ENCODE measurements at regions not wholly inside any gene's neighbourhood (a gene's known extent, or its start where the extent isn't known, plus 50 kb on each side); places are given as distances from the start of the nearest gene placed in this dataset.

DNA sequence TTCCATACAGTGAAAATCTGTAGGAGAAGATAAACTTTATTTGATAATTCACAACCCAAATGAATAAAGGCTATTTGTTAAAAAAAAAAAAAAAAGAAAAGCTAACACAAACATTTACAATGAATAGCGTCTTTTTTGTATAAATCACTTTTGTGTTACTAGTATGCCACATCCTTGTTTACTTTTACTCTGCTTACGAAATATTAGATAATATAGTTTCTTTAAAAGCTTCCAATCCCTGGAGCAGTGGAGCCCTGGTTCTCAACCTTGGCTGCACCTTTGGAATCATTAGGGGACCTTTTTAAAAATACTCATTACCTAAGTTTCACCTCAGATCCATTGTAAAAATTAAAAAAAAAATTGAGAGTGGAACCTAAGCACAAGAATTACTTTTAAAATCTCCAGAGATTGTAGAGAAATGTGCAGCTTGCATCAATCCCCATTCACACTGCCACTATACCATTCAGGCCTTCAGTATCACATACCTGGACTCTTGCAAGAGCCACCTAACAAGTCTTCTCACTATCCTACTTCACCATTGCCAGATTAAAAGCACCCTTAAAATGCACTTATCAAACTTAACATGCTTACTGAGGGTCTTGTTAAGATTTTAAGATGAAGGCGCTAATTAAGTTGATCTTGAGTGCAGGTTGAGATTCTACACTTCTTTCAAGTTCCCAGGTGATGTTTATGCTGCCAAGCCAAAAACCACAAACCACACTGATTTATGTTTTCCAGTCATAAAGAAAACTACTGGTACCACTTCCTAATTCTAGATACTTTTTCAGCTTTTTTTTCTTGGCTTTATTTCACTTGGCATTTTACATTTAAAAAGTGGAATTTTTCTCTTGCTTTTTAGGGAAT lies 59.7 kb upstream of the ZC3H15 start:
- TF ChIP-seq POLR2A (IDR thresholded peaks at IDR 0.05; ENCODE audit: low read length) (no peak), GATA1 (IDR thresholded peaks at IDR 0.05; ENCODE audit: low read depth, low read length) (no peak)
